HG03045 (cell line): ENCODE measurements at regions not wholly inside any gene's neighbourhood (a gene's known extent, or its start where the extent isn't known, plus 50 kb on each side); places are given as distances from the start of the nearest gene placed in this dataset.
"Not testable (repeated sequence)": the region's sequence is repeated elsewhere in the genome, so short reads cannot be mapped to it uniquely, and the experiment has no call there.

ENCODE experiments used
- ATAC-seq: cut with Tn5 transposase; IDR thresholded peaks from one replicate; pipeline ENCODE4 v1.9.1; 2021; ENCODE audit warnings: mild to moderate bottlenecking, moderate library complexity; ENCODE audit not compliant: unreplicated experiment

DNA sequence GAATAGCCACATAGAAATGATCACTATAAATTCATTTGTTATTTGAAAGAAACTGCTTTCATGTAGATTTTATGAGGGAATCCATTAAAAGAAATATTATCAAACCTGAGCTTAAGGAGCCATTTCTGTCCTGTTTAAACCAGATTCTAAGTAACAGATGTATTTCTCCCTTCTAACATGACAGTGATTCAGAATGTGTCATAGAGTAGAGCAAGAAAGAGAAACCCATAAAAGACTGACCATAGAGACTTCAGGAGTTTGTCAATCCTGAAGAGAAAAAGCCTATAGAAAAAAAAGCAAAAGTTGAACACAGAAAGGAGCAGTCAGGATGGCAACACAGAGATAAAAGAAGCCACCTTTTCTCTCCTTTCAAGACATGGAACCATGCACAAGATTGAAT, 390.6 kb downstream of the PRIM2 start:
- not testable (repeated sequence) for ATAC-seq

DNA sequence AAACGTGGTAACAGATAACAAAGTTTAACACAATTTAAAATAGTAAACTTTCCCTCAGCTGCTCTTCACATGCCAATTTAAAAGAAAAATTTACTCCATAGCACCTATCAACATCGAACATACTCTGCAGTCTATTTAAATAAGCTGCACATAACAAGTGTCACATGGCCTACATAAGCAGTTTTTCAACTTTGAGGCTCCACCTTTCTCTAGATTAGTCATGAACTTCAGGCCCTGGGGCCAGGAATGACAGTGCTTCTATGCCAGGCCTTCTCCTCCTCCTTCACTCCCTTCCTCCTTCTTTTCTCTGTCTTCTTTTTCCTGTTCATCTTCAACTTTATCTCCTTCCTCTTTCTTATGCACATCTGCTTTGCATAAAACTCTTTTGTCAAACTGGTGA, 405.1 kb downstream of the PRIM2 start:
- ATAC-seq: not testable (repeated sequence)

DNA sequence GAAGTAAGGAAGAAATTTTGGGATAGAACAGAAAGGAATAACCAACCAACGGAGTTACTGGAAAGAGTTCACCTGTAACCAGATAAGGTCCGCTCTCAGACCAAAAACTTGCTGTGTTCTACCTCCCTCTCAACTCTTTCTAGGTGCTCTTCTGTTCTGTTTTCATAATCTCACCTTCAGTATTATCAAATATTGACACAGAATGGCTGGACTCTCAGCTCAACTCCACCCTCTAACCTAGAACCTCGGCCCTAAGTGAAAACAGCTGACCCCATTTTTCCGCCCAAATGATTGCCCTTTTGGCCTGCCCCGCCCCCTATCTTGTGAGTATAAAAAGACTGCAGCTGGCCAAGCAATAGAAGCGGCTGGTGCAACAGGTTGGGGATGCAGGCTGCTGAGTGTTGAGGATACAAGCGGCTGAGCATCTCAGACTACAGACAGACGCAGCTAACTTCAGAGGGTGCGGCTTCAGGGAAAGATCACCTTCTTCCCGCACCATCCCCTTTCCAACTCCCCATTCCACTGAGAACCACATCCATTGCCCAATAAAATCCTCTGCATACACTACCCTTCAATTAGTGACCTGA, 406.5 kb downstream of the PRIM2 start:
- ATAC-seq: not testable (repeated sequence)

DNA sequence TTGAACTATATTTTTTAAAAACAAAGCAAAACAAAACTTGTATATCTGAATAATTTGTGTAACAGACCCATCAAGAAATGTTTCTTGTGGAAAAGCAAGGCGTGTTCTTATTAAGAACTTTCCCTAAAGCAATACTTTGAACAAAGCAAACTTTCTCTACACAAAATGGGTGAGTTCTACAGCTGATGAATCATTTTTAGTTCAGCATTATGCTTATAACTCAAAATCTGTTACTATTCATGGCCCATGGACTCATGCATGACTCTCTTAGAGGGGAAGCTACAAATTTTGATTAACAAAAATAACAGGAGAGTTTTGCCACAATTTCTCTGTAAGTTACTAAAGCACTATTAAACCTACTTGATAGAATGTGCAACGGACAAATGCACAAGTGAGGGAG, 412.0 kb downstream of the PRIM2 start:
- not testable (repeated sequence) for ATAC-seq

DNA sequence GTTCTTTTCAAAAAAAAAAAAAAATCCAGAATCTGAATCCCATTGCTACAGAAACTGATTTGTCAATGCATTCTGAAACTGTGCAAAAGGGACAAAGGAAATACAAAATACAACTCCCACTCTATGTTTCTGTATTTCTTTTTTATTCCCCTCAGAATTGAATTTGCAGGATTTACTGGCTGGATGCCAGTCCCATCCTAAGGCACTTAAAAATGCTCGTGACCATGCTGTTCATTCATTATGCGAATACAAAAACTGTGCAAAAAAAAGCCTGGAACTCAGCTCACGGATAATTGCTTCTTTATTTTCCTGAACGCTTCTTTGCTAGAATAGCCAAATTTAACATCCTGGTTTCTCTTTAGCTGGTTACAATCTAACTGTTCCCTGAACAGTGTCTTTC, 413.3 kb downstream of the PRIM2 start:
- ATAC-seq: not testable (repeated sequence)

DNA sequence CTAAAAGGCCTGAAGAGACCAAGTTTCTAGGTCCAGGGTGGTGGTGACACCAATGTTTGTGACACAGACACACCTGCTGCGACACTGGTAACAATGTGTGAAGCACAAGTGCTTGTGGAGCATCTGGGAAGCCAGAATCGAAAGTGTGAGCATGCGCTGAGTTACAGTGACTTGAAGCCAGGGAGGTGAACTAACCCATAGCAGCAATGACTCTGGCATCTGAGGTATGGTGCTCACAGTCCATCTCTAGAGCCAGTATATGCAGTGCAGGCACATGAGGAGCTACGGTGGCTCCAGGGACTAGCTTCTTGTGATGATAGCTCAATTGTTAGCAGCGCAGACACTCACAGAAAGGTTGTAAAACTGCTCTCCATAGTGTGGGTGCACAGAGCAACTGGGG, 430.3 kb downstream of the PRIM2 start:
- ATAC-seq: not testable (repeated sequence)

DNA sequence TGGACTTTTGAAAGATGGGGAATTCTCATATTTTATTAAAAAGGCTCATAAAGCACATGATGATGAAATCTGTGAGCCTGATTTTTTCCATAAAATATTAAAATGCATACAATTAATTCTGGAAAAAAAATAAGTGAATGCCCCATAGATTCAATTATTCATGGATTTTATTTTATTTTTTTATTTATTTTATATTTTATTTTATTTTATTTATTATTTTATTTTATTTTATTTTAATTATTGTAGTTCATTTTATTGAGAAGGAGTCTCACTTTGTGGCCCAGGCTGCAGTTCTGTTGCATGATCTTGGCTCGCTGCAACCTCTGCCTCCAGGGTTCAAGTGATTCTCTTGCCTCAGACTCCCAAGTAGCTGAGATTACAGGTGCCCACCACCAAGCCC, 442.4 kb downstream of the PRIM2 start:
- not testable (repeated sequence) for ATAC-seq

DNA sequence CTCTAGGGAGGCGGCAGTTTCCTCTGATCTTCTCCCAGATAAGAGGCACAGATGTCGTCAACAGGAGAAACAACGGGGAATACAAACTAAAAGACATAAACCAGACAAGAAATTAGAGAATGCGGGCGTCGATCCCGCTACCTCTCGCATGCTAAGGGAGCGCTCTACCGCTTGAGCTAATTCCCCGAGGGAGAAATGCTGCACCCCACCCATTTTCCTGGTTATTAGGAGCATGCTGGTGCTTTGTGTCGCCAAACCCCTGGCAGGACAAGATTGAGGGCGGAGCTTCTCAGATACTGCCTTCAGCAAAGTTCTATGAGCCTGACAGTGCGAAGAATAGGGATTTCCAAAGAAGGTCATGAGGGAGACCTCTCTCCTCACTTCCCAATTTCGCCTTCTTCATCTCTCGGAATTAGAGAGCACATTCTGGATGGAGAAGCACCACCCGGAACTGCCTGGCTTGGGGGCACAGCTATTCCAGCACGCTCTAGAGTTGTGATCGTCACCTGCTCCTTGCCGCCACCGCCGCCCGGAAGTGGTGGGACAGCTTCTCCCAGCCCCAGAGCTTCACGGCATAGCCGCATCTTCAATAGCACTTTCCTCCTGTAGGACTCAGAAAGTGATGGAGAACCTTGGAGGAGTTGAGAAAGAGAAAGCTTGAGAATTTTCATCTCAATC, 475.4 kb downstream of the PRIM2 start:
- ATAC-seq: not testable (repeated sequence)

DNA sequence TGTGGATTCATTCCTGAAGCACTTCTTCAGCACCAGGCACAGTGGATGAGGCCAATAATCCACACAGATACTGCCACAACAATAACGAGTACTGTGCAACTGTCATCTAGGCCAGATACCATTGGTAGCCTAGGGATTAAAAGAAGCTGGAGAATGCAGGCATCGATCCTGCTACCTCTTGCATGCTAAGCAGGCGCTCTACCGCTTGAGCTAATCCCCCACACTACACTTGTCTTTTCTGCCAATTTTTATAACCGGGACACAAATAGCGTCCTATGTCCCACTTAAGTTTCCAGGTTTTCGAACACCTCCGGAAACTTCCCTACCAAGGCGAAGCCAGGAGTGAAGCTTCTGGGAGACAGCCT, 475.9 kb downstream of the PRIM2 start:
- not testable (repeated sequence) for ATAC-seq

DNA sequence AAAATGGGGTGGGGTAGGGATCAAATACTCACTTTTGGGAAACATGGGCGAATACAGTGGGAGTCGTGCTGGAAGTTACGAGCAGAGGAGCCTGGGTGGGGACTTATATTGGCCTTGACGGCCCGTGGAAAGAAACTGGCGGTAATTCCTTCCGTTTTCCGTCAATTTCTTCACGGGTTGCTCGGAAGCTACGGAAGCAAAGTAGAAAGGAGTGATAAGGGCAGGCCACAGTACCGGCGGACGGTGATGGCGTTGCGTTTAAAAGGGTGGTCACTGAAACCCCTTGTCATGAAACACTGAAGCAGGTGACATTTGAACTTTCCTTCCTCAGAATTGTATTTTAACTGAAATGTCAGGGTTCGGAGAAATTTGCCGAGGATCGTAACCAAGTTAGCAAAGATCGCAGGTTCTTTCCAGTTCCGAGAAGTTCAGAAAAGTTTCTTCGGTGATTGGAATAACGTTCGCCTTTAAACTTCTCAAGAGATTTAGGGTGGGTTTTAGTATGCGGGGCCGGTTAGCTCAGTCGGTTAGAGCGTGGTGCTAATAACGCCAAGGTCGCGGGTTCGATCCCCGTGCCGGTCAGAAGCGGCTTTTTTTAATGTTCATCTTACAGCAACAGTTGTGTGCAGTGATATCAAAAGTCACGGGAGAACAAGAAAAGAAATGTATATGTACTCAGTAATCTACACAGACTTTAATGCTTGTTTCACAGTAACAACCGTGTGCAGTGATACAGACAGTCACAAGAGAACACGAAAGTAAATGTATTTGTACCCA, 482.5 kb downstream of the PRIM2 start:
- not testable (repeated sequence) for ATAC-seq

DNA sequence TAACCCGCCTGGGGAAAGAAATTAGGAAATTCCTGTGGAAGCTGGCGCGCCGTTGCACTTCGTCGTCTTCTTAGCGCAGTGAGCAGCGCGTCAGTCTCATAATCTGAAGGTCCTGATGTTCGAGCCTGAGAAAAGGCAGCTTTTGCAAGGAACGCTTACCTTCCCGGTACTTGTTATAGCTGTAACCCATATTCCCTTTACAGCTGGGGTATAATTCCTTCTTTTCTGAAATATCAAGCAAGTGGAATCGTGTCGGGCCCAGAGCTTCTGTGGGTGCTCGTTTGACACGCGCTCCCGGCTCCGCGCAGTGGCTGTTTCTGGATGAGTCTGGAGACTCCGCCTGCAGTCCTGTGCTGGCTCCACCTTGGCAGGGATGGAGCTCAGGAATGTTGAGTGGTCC, 491.2 kb downstream of the PRIM2 start:
- not testable (repeated sequence) for ATAC-seq

DNA sequence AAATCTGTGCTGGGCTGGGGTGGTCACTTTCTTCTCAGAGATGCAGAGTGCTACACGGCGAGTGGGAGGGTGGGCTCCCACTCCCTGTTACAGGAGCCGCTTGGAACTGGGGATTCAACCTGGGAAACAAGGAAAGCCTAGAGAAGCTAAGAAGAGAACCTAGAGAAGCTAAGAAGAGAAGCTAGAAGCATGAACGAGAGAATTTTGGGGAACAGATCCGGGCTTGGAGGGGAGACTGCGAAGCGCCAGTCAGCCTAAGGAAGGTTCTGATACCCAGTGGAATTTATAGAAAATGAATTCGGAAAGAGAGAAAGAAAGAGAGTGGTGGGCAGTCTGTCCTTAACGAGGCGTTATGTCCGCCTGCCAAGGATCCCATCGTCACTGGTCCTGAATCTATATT, 492.0 kb downstream of the PRIM2 start:
- ATAC-seq: not testable (repeated sequence)

DNA sequence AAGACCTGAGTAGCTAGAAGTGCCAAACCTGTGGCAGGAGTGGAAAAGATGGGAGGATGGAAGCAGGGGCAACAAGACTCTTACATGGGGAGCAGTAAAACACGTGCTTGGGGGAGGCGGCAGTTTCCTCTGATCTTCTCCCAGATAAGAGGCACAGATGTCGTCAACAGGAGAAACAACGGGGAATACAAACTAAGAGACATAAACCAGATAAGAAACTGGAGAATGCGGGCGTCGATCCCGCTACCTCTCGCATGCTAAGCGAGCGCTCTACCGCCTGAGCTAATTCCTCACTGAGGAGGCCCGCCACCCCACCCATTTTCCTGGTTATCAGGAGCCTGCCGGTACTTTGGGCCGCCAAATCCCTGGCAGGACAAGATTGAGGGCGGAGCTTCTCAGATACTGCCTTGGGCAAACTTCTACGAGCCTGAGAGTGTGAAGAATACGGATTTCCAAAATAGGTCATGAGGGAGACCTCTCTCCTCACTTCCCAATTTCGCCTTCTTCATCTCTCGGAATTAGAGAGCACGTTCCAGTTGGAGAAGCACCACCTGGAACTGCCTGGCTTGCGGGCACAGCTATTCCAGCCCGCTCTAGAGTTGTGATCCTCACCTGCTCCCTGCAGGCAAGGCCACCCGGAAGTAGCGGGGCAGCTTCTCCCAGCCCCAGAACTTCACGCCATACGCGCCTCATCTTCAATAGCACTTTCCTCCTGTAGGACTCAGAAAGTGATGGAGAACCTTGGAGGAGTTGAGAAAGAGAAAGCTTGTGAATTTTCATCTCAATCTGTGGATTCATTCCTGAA, 496.0 kb downstream of the PRIM2 start:
- ATAC-seq: not testable (repeated sequence)

DNA sequence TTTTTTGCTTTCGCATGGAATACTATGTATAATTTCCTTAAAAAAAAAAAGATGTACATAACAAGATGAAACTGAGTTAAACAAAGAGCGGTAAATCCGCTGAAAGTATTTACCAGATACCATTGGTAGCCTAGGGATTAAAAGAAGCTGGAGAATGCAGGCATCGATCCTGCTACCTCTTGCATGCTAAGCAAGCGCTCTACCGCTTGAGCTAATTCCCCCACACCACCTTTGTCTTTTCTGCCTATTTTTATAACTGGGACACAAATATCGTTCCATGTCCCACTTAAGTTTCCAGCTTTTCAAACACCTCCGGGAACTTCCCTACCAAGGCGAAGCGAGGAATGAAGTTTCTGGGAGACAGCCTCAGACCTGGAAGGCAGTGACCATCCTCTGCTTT, 498.4 kb downstream of the PRIM2 start:
- not testable (repeated sequence) for ATAC-seq

DNA sequence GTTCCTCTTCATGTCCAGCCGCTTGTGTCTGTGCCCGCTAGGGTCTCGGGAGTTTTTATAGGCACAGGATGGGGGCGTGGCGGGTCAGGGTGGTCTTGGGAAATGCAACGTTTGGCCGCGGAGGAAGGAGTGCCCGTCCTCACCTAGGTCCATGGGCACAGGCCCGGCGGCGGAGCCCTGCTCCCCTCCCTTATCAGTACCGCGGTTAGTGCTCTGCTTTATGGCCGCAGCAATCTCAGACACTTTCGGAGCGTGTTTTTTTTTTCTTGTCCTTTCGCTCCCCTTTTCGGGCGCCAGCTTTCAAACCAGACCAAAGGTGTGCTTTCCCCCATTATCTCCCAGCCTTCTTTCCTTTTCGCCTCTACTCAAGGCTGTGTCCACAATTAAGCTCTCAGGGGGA, 503.9 kb downstream of the PRIM2 start:
- not testable (repeated sequence) for ATAC-seq

DNA sequence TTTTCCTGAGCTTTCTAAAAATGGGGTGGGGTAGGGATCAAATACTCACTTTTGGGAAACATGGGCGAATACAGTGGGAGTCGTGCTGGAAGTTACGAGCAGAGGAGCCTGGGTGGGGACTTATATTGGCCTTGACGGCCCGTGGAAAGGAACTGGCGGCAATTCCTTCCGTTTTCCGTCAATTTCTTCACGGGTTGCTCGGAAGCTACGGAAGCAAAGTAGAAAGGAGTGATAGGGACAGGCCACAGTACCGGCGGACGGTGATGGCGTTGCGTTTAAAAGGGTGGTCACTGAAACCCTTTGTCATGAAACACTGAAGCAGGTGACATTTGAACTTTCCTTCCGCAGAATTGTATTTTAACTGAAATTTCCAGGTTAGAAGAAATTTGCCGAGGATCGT, 505.0 kb downstream of the PRIM2 start:
- ATAC-seq: not testable (repeated sequence)

DNA sequence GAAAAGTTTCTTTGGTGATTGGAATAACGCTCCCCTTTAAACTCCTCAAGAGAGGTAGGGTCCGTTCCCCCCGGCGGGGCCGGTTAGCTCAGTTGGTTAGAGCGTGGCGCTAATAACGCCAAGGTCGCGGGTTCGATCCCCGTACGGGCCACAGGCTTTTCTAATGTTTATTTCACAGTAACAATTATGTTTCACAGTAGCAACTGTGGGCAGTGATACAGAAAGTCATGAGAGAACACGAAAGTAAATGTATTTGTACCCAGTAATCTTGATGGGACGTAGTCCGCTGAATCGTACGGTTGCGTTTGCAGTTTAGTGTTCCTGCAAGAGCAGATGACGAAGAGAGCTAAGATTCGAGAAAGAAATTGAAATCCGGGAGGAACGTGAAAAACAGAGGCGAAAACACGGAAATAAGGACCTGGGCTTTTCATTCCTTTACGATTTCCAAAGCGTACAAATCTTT, 505.5 kb downstream of the PRIM2 start:
- no peak for ATAC-seq

DNA sequence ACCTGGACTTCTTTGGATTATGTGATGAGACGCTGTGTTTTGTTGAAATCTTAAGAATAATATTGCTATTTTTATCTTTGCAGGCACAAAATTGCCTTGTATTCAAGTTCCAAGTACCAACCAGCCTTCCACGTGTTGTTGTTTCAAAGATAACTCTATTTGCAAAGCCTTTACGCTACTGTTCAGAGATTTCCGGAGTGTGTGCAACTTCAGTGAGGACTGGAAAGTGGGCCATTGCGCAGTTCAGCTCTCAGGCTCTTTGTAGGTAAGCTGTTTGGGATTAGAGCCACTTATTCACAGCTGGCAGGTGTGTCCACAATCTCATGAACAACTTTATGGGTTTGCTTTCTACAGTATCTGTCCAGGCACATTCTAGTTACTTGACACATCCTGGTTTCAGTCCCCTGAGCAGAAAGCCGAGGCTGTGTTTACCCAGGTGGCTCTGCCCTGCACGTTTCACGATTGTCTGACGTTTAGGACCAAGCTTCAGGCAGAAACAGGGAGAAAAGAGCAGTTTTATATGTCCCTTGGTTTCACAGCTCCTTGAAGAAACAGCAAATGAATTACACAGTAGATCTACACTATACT, 520.3 kb downstream of the PRIM2 start:
- not testable (repeated sequence) for ATAC-seq

DNA sequence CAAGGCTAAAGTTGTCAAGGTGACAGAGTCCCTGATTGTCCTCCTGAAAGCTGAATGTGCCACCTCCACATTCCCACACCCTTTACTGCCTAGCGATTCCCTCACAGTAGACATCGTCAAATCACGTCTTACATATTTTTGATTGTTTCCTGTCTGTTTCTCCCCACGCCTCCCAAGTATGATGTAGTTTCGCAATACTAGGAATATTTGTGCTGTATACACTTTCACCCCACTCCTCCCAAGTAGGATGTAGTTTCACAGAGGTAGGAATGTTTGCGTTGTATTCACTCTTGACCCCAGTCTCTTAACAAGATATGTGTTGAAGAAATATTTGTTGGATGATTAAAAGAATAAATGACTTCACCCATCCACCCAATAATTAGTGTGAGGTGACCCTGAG, 524.1 kb downstream of the PRIM2 start:
- not testable (repeated sequence) for ATAC-seq

DNA sequence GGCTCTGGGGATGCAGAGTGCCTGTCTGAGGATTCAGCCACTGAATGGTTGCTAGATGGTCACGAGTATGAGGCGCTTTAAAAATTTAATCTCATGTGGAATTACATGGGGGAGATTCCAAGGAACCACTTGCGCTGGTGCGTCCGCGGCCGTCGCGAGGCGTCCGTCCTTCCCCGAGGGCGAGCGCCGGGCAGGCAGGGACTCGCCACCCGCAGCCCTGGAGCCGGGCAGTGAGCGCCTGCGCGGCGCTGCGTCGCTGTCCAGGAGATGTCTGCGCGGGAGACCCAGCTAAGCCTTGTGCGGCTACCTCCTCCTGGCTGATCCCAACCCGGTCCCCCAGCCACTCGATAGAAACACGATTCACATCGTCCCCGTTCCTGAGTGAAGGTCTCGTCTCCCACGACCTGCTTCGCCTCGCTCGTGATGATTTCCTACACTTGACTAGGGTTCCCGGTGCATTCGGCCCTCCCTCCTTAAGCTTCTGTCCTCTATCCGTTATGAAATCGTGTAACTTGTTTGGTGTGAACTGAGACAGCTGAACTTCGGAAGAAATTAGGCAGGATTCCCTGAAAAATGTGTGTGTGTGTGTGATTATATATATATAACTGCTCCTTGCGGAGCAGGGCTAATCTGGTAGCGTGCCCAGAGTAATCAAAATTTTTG, 536.4 kb downstream of the PRIM2 start:
- not testable (repeated sequence) for ATAC-seq
